ENCODE measurements at regions not wholly inside any gene's neighbourhood (a gene's known extent, or its start where the extent isn't known, plus 50 kb on each side); places are given as distances from the start of the nearest gene placed in this dataset.
"Not testable (repeated sequence)": the region's sequence is repeated elsewhere in the genome, so short reads cannot be mapped to it uniquely, and the experiment has no call there.

GRCh38 chr15:91358405-91358804 lies 258.3 kb downstream of the SV2B start:
- ChIA-PET CTCF (no interaction called here), POLR2A (no interaction called here), RAD21 (ENCODE audit: low non-redundant PET in 1 of 2, low total read pairs in 2 of 2, uncharacterized antibody in 2 of 2, unreplicated experiment in 2 of 2) (no interaction called here)
- H3K27me3 ChIP-seq (ENCODE audit: insufficient read depth, low read length): peaks cover 16% of the 10 kb centered on the region
- BruUV-seq (replicated peaks): no TSS peak
- no peaks in the 10 kb centered on the region for H3K4me1 ChIP-seq (ENCODE audit: control insufficient read depth in 1 of 2, insufficient read depth in 2 of 2, low read length in 2 of 2)
- no peaks in the 10 kb centered on the region for H4K20me1 ChIP-seq (ENCODE audit: insufficient read depth)
- DNase-seq (ENCODE audit: low read depth, low spot score) (no peak), ATAC-seq (no peak)
- H3K9me3 ChIP-seq (ENCODE audit: control insufficient read depth in 1 of 2, insufficient read depth in 1 of 2, low read depth in 1 of 2, low read length in 2 of 2): no peaks in the 10 kb centered on the region
- H3K27ac ChIP-seq (ENCODE audit: low read depth, low read length): no peak overlapping the region
- TF ChIP-seq POLR2A (IDR thresholded peaks at IDR 0.05; ENCODE audit: borderline replicate concordance, extremely low read depth, insufficient read depth, insufficient read length): no peak
- no peak for TF ChIP-seq ZNF274 (IDR thresholded peaks at IDR 0.05; ENCODE audit: low read depth, low read length)
- TF ChIP-seq ZFX (IDR thresholded peaks at IDR 0.05): no peak
- no peak for TF ChIP-seq ATF3 (IDR thresholded peaks at IDR 0.05)
- no peak for TF ChIP-seq JUND (IDR thresholded peaks at IDR 0.05)
- no peak for TF ChIP-seq MAX (IDR thresholded peaks at IDR 0.05)
- TF ChIP-seq CEBPB (IDR thresholded peaks at IDR 0.05; ENCODE audit: low read depth): no peak
- no peak for TF ChIP-seq FOSL1 (IDR thresholded peaks at IDR 0.05; ENCODE audit: low read depth)
- TF ChIP-seq RAD21 (IDR thresholded peaks at IDR 0.05; ENCODE audit: low read depth): no peak
- no peak for TF ChIP-seq ZBTB33 (IDR thresholded peaks at IDR 0.05; ENCODE audit: extremely low read depth, insufficient replicate concordance, low read length)
- TF ChIP-seq SIN3A (IDR thresholded peaks at IDR 0.05; ENCODE audit: low read depth): no peak
- TF ChIP-seq EZH2 (IDR thresholded peaks at IDR 0.05): no peak
- no peak for TF ChIP-seq ELF1 (IDR thresholded peaks at IDR 0.05; ENCODE audit: borderline replicate concordance, low read depth)
- TF ChIP-seq REST (IDR thresholded peaks at IDR 0.05; ENCODE audit: low read depth): no peak
- no peak for TF ChIP-seq POLR2AphosphoS5 (IDR thresholded peaks at IDR 0.05; ENCODE audit: low read depth, low read length)
- no peak for TF ChIP-seq CBX3 (IDR thresholded peaks at IDR 0.05; ENCODE audit: low read depth)
- no peak overlapping the region for H2AFZ ChIP-seq (ENCODE audit: low read depth, low read length, poor library complexity, severe bottlenecking)
- no peak overlapping the region for H3K4me2 ChIP-seq (ENCODE audit: low read length)
- H3K9me2 ChIP-seq (ENCODE audit: insufficient read depth): no peaks in the 10 kb centered on the region
- intact Hi-C loops (cut with micrococcal nuclease): no loop called here
- H3K9ac ChIP-seq (ENCODE audit: low read length): no peak overlapping the region
- H3K4me3 ChIP-seq (replicated peaks in 1 of 2; ENCODE audit: low read depth in 1 of 2, low read length in 2 of 2): no peak overlapping the region
- no peaks in the 10 kb centered on the region for H3K79me2 ChIP-seq (ENCODE audit: insufficient read depth, low read length)
- H3K36me3 ChIP-seq (ENCODE audit: control insufficient read depth in 1 of 2, insufficient read depth in 2 of 2, low read length in 2 of 2): no peaks in the 10 kb centered on the region

GRCh38 chr15:91361696-91362095 lies 261.6 kb downstream of the SV2B start:
- H3K9ac ChIP-seq (ENCODE audit: low read length); H4K20me1 ChIP-seq (ENCODE audit: insufficient read depth); H3K9me2 ChIP-seq (ENCODE audit: insufficient read depth); DNase-seq (ENCODE audit: low read depth, low spot score); H3K79me2 ChIP-seq (ENCODE audit: insufficient read depth, low read length); H3K27me3 ChIP-seq (ENCODE audit: insufficient read depth, low read length); H3K27ac ChIP-seq (ENCODE audit: low read depth, low read length); H3K4me3 ChIP-seq (replicated peaks in 1 of 2; ENCODE audit: low read depth in 1 of 2, low read length in 2 of 2); H3K4me1 ChIP-seq (ENCODE audit: control insufficient read depth in 1 of 2, insufficient read depth in 2 of 2, low read length in 2 of 2); POLR2A ChIA-PET; H3K9me3 ChIP-seq (ENCODE audit: control insufficient read depth in 1 of 2, insufficient read depth in 1 of 2, low read depth in 1 of 2, low read length in 2 of 2); ATAC-seq; H2AFZ ChIP-seq (ENCODE audit: low read depth, low read length, poor library complexity, severe bottlenecking); CTCF ChIA-PET; intact Hi-C loops (cut with micrococcal nuclease); BruUV-seq (replicated peaks); H3K36me3 ChIP-seq (ENCODE audit: control insufficient read depth in 1 of 2, insufficient read depth in 2 of 2, low read length in 2 of 2); H3K4me2 ChIP-seq (ENCODE audit: low read length); RAD21 ChIA-PET (ENCODE audit: low non-redundant PET in 1 of 2, low total read pairs in 2 of 2, uncharacterized antibody in 2 of 2, unreplicated experiment in 2 of 2): not testable (repeated sequence)

Measured in HCT116 (cell line).